GOT3 (cell line): ENCODE measurements at regions not wholly inside any gene's neighbourhood (a gene's known extent, or its start where the extent isn't known, plus 50 kb on each side); places are given as distances from the start of the nearest gene placed in this dataset.
"Not testable (repeated sequence)": the region's sequence is repeated elsewhere in the genome, so short reads cannot be mapped to it uniquely, and the experiment has no call there.

Experiments used
- DNase-seq: peaks from one replicate; lab custom pipeline; 2025; ENCODE audit warnings: mixed read lengths; lab: John Stamatoyannopoulos, UW

DNA sequence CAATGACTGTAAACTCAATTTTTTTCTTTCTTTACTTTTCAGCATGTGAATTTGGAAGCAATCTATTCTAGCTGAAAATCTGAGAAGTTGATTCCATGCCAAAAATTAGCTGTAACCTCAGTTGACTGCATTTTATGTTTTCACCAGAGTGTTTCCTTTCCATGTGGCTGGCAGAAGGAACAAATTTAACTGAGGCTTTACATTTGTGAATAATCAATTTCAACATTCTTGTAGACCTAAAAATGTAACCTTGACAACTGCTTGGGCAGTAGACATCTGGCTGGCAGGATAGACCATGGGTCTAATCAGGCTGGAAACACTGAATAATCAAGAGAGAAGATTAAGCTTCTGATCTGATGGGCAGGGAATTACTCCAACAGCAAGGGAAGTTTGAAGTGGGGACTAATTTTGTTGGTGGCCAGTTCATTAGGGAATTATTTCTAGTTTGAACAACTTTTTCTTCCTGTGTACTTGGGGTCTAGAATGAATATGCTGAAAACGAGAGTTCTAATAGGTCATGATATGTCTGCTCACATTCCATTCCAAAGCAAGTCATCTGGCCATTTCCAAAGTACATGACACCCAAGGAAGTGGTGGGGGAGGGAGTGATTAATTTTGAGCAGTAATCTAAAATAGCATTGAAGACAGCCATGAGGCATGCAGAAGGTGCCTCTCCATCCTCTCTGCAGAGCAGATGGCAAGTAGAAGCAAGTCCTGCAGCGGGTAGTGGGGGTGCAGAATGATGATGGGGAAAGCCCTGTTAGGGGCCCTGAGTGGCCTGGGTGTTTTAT, 68.2 kb downstream of the ATP23 start:
- no peak for DNase-seq

DNA sequence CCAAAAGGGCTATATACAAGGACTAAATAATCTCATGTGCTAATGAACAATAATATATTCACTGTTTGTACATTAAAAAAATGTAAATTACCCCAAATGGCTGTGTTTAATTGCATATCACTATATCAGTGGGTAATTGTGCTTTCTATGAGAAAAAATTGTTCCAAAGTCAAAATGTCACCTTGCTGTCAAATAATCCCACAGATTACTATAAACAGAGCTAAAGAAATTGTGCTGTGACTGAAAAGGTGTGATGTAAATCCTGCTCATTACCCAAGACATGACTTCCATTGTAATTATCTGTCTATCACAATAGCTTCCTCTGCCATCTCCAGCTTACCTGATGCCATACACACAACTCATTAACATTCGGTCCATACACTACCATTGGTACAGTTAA, 70.3 kb downstream of the ATP23 start:
- DNase-seq = no peak

DNA sequence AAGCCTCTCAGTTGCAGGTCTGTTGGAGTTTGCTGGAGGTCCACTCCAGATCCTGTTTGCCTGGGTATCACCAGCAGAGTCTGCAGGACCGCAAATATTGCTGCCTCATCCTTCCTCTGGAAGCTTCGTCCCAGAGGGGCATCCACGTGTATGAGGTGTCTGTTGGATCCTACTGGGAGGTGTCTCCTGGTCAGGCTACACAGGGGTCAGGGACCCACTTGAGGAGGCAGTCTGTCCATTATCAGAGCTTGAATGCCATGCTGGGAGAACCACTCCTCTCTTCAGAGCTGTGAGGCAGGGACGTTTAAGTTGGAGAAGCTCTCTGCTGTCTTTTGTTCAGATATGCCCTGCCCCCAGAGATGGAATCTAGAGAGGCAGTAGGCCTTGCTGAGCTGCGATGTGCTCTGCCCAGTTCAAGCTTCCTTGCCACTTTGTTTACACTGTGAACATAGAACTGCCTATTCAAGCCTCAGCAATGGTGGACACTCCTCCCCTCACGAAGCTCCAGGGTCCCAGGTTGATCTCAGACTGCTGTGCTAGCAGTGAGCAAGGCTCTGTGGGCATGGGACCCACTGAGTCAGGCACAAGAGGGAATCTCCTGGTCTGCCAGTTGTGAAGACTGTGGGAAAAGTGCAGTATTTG, 81.1 kb downstream of the ATP23 start:
- not testable (repeated sequence) for DNase-seq

DNA sequence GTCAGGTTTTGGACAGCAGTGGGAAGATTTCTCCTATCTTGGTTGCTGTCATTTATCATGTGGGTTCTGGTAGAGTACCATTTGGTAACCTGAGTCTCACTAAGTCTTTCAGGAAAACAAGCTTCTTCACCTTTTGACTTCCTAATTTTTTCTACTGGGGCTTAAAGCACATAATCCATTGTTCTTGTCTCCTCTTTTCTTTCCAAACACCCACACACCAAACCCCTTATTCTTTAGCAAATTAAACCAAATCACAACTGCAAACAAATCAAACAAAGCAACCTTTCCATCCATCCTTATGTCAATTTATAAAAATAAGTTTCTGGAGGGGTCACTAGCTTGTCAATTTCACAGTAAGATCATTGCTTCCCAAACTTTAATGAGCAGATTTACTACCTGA, 84.1 kb downstream of the ATP23 start:
- DNase-seq = no peak

DNA sequence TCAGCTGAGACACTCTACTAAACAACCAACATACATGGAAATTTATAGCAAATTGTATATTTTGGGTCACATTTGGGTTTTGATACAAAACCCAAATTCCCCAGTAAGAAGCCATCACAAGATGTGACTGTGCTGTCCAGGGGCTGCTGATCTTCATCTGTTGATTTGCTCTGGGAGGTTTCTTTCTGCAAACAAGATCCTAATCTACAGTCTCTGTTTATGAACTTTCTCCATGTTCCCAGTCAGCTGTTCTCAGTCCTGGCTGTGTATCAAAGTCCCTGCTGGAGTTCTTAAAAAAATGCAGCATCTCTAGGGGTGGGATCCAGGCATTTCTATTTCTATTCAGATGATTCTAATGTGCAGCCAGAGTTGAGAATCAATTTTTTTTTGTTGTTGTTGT, 85.1 kb downstream of the ATP23 start:
- DNase-seq = no peak

DNA sequence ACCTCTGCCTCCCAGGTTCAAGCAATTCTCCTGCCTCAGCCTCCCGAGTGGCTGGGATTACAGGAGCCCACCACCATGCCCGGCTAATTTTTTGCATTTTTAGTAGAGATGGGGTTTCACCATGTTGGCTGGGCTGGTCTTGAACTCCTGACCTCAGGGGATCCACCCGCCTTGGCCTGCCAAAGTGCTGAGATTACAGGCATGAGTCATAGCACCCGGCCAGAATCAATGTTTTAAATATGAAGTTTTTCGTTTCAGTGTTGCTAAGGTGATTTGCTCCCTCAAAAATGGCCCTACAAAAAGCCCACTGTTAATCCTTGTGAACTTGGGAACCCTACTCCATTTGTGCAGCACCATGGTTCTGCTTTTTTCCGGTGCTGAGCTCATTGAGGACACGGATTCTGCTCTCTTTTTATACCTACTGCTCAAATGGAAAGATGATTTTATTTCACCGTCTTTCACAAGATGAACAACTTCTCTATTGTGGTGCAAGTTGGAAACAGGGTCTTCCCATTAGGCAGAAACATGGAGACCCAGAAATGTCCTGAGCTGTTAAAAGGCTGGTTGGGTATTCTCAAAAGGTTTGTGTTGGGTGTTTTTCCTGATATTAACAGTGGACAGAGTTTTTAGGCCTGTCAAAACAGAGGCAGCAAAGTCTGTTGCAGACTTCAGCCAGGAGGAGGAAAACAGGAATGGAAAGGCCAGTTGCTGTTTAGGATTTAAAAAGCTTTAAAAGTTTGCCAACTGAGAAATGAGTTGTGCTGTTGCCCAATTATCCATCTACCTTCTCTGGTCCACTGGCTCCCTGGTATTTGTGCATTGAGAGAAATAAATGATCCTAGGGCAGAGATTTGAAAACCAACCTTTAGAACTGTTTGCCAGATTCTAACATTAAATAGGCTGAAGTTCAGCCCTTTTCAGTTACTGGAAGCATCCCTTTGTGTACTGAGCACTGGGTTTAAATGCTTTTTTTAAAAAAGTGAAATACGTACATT, 85.8 kb downstream of the ATP23 start:
- no peak for DNase-seq

DNA sequence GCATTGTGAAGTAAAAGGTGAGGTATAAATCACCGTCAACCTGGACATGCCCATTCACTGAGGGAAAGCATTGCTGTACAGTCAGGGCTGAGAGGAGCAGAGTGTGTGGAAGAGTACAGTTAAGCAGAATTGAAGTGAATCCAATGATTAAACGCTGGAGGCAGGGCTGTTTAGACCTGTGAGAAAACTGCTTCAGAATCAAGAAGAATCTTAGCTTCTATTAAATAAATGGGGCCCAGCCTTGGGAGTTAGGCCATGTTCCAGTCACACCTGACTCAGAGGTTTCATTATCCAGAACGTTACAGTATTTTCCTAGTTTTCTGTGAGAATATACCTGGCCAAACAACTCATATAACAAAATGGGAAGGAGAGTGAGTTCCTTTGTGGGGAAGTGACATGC, 86.9 kb downstream of the ATP23 start:
- DNase-seq = no peak

DNA sequence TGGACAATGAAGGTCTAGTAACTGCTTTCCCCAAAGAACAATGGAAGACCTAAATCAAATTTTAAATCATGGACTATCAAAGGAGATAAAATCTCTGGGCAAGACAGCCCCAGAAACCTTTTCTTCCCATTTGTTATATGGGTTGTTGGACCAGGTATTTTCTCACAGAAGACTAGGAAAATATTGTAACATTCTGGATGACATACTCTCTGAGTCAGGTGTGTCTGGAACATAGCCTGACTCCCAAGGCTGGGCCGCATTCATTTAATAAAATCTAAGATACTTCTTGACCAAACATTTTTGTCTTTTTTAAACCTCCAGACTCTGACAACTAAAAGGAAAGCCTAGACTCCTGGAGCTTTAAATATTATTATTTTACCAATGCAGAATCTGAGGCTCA, 87.9 kb downstream of the ATP23 start:
- DNase-seq = no peak

DNA sequence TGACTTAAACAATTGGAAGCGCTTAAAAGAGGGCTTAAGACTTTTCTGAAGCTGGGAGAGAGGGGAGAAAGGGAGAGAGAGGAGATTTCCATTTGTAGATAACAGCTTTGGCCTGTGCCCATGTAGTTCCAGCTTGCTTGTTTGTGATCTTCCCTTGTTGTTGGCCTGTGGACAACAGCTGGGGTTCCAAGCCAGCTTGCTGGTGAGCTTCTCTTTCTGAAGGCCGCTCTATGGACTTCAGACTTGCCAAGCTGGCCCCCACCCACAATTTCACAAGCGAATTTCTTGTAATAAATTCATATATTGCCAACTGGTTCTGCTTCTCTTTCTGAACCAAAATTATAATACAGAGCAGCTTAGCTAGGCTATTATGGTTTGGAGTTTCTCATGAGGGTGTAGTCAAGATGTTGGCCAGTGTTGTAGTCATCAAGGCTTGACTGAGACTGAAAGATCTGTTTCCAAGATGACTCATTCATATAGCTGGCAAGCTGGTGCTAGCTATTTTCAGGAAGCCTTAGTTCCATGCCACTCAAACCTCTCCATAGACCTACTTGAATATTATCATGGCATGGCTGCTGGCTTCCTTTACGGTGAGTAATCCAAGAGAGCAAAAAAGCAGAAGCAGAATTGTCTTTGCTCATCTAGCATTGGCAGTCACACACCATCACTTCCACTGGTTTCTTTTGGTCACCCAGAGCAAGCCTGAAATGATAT, 89.4 kb downstream of the ATP23 start:
- peak; percentile 86 for DNase-seq

DNA sequence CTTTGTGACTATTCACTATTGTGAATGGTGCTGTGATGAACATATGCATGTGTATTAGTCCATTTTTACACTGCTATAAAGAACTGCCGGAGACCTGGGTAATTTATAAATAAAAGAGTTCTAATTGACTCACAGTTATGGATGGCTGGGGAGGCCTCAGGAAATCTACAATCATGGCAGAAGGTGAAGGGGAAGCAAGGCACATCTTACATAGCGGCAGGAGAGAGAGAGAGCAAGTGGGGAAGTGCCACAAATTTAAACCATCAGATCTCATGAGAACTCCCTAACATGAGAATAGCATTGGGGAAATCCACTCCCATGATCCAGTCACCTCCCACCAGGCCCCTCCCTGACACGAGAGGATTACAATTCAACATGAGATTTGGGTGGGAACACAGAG, 90.8 kb downstream of the ATP23 start:
- no peak for DNase-seq

DNA sequence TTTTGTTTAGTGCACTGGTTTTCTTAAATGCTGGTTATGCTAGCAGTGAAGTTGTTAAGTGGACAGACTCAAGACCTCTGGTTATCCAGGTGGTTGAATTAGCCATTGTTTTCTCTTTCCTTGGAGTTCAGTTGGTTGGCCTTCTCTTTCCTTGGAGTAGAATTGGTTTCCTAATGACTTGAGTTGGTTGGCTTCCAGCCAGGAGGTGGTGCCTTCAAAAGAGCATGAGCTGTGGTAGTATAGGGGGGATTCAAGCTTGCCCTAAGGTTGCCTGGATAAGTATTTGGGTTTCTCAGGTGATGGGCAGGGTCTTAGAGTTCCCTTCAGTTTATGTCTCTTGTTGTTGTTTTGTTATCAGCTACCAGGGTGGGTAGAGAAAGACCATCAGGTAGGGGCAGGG, 92.5 kb downstream of the ATP23 start:
- no peak for DNase-seq

DNA sequence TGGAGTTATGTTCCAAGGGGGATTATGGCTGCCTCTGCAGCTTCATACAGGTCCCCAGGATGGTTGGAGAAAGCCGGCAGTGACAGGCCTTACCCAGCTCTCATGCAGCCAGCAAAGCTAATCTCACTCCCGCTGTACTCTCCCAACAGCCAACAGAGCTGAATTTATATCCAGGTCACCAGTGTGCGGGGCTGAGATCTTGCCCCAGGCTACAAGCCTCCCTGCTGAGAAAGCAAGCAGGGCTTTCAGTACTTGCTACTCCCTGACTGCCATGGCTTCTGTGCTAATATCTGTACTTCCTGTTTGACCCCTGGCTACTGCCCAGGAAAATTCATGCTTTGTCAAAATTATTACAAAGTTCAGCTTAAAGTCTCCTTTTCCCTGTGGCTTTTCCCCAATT, 92.9 kb downstream of the ATP23 start:
- no peak for DNase-seq

DNA sequence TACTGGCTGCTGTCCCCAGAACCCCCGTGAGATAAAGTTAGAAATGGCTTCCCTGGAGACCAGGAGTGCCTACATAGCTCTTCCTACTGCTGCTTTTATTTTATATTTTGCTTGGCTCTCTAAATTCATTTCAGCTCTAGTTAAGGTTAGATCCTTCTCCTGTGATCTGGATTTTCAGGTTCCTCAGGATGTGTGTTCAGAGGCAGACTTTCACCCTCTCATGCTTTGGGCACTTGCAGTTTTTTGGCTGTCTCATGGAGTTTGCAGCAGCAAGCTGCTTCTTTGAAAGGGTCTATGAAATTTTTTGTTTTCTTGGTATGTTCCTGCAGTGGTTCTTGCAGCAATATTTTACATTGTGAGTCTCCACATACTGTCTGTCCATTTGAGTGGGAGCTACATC, 93.3 kb downstream of the ATP23 start:
- DNase-seq = no peak

DNA sequence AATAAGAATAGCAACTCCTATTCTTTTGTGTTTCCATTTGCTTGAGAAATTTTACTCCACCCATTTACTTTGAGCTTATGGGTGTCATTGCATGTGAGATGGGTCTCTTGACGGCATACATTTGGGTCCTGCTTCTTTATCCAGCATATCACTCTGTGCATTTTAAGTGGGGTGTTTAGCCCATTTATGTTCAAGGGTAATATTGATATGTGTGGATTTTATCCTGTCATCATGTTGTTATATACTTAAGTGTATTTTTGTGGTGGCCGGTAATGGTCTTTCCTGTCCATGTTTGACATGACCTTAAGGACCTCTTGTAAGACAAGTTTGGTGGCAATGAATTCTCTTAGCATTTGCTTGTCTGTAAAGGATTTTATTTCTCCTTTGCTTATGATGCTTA, 100.1 kb downstream of the ATP23 start:
- DNase-seq = no peak

DNA sequence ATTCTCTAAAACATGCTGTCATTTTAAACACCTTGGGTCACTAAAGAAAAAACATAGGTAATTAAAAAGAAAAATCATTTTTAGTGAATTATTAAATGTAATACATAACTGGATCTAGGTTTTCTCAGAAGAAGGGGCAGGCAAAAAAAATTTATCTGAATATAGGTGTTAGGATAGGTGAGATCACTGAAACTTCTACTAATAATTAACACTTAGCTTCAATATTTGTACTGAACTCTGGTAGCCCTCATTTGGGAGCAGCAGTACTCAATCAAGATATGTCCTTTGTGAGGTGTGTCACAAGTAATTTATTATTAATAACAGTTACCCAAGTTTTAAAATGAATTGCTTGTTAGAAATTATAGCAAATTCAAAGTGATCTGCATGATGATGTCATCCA, 103.6 kb downstream of the ATP23 start:
- DNase-seq = no peak

DNA sequence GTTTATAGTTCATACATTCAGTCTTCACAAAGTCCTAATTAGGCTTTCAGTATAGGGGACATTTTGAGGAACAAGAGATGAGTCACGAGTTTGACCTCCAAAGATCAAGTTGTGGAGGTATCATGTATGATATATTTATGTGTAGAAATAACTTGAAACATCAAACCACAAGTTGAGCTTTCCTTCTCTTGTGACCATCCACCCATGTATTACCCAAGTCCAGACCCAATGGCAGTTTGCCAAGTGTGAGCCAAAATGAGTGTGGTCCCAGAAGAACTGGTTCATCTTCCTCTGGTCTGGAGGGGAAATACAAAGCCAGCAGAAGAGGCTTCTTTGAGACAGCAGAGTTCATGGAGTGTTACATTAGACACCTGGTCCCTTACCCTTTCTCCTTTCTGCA, 104.9 kb downstream of the ATP23 start:
- no peak for DNase-seq

DNA sequence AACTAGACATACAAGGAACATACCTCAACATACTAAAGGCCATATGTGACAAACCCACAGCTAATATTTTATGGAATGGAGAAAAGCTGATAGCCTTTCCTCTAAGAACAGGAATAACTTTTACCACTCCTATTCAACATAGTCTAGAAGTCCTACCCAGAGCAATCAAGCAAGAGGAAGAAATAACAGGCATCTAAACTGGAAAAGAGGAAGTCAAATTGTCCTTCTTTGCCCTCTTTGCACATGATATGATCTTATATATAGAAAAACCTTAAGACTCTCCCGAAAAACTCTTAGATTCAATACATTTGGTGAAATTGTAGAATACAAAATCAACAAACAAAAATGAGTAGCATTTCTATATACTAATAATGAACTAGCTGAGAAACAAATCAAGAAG, 110.0 kb downstream of the ATP23 start:
- no peak for DNase-seq

DNA sequence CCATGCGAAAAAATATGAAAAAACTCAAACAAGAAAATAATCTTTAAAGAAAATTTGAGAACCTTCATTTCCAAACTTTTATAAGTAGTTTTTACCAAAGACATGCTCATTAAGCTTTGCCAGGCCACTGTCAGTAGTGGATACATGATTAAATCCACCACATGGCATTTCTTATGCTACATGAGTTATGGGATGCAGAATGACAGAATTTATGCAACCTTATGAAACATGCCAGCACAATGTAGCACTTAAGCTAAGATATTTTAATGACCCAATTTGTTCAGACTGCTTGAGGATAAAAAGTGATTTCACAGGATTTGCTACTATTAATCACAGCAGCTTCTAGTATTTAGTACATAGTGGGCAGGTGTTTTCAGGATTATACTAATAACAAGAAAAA, 123.3 kb downstream of the ATP23 start:
- no peak for DNase-seq

DNA sequence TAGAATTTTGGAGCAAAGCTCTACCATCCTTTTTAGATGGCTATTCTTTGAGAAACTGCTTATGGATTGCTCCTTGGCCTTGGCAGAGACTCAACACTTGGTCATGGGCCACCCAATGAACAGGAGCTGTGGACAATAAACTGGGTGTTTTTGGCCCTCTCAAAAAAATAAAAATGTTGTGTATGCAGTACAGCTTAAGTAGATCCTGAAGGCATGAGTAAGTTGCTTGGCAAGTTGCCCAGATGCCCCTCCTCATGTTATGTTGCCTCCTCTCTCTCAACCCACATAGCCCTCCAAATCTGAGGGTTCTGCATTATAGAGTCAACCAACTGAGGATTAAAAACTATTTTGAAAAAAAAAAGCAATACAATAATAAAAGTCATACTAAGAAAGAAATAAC, 124.9 kb downstream of the ATP23 start:
- DNase-seq = no peak

DNA sequence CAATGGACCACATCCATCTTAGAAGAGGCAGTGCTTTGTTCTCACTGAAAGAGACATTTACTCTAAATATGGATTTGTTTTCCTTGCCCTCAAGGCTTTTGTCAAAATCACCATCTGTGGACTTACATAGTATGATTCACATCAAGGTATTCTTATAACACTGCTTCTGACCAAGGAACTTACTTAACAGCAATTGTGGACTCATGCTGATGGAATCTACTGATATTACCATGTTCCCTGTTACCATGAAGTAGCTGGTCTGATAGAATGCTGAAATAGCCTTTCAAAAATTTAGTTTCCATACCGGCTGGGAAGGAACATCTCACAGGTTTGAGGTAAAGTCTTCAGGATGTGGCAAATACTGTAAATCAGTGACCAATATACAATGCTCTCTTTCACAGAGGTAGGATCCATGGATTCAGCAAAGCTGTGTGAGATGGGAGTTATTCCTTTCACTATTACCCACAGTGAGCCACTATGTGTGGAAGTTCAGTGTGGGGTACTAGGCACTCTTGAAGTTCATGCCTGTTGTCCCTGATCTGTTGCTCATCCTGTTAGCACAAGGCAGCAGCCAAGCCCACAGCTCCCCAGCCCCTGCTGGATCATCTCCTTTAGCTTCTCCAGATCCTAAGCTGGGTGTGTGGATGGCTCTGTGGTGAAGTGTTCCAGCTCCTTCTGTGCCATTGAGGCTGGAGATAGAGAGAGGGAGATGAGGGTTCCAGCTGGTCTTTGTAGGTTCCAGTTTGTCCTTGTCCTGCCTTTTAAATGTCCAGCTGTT, 126.4 kb downstream of the ATP23 start:
- DNase-seq = no peak

DNA sequence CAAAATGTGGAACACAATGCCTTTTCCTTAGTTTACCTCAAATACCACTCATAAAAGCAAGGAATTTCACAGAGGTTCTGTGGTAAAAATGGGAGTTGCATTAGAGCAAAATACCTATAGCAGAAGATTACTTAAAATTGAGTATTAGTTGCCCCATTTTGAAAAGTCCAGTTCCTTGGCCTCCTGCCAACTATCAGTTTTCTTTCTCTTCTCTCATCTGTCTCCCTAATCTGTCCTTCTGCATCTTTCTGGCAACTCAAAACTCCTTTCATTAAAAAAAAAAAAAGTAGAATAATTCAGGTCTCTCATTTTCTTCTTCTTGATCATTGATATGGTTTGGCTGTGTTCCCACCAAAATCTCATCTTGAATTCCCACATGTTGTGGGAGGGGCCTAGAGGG, 127.3 kb downstream of the ATP23 start:
- DNase-seq = no peak
